ENCODE measurements at regions not wholly inside any gene's neighbourhood (a gene's known extent, or its start where the extent isn't known, plus 50 kb on each side); places are given as distances from the start of the nearest gene placed in this dataset.

DNA sequence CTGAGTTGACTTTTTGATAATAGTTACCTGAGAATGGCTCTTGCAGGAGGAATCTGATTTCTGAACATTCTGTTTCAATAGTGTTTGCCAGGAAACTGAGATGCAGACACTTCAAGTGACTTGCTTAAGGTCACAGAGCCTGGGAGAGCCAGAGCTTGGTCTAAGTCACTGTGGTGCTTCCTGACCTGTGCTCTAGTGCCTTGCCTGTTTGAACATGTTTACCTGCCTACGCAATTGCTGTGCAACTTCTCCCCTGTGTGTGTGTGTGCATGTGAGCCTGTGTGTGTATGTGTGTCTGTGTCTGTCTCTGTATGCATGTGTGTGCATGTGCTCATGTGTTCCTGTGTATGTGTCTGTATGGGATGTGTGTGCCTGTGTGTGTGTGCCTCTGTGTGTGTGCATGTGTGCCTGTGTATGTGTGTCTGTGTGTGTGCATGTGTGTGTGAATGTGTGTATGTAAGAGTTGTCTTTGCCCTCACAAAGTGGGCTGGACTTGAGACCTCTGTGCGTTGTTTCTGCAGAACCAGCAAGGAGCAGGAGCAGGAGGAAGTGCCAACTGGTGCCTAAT is 185.8 kb downstream of the GADD45G start:
- H3K4me3 ChIP-seq, result no peak overlapping the region
- no peaks in the 10 kb centered on the region for H3K9me3 ChIP-seq
- TF ChIP-seq CTCF (IDR thresholded peaks at IDR 0.05) (no peak), POLR2A (IDR thresholded peaks at IDR 0.05) (no peak), EP300 (IDR thresholded peaks at IDR 0.05; ENCODE audit: low read depth) (no peak), POLR2AphosphoS5 (IDR thresholded peaks at IDR 0.05) (no peak)
- no peaks in the 10 kb centered on the region for H3K27me3 ChIP-seq
- DNase-seq, result no peak
- H3K36me3 ChIP-seq, result no peaks in the 10 kb centered on the region
- no peak overlapping the region for H3K27ac ChIP-seq
- peaks cover 0 to 10% (median 7%) of the 10 kb centered on the region in 4 donors for H3K4me1 ChIP-seq
- WGBS, 2 donors (ENCODE audit: low coverage in 1 of 2), result 61% methylated on average over 2 of the region's 2 CpGs; no CpG with 5 or more reads in 1 of the 2 donors
- intact Hi-C loops (cut with DNase I; ENCODE audit: low total_unique reads) (no loop called here), in situ Hi-C loops (cut with MboI; ENCODE audit: low pct_ligation_motif_present in 1 of 4, low pct_unique_long_range_greater_than_20kb in 1 of 4, low sequenced_read_pairs in 3 of 4) (no loop called here)

DNA sequence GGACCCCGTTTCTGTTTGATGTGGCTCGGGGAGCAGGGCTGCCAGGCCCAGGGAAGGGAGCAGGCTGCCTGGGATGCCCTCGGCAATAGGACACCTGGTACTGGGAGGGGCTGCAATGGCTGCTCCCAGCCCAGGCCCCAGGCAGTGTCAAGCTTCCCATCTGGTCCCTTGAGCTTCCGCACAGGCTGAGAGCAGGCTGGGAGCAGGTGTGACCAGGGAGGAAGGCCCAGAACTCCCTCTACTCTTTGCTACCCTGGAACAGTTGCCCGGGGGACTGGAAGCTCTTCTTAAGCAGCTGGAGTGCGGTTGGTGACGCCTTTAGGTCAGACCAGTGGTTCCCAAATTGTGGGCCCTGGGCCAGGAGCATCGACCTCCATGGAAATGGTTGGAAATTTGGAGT is 186.9 kb downstream of the GADD45G start:
- no peaks in the 10 kb centered on the region for H3K27me3 ChIP-seq
- H3K4me1 ChIP-seq, result peaks cover 0 to 4% (median 2%) of the 10 kb centered on the region in 4 donors
- TF ChIP-seq EP300 (IDR thresholded peaks at IDR 0.05; ENCODE audit: low read depth), result no peak
- no peak for TF ChIP-seq POLR2AphosphoS5 (IDR thresholded peaks at IDR 0.05)
- TF ChIP-seq CTCF (IDR thresholded peaks at IDR 0.05), result no peak
- TF ChIP-seq POLR2A (IDR thresholded peaks at IDR 0.05), result no peak
- 73% methylated on average over 7 of the region's 8 CpGs; no CpG with 5 or more reads in 1 of the 2 donors for WGBS, 2 donors (ENCODE audit: low coverage in 1 of 2)
- H3K36me3 ChIP-seq, result no peaks in the 10 kb centered on the region
- in situ Hi-C loops (cut with MboI; ENCODE audit: low pct_ligation_motif_present in 1 of 4, low pct_unique_long_range_greater_than_20kb in 1 of 4, low sequenced_read_pairs in 3 of 4), result no loop called here
- DNase-seq, result no peak
- no peak overlapping the region for H3K27ac ChIP-seq
- no peaks in the 10 kb centered on the region for H3K9me3 ChIP-seq
- H3K4me3 ChIP-seq, result no peak overlapping the region
- intact Hi-C loops (cut with DNase I; ENCODE audit: low total_unique reads), result no loop called here

- in situ Hi-C loops (cut with MboI; ENCODE audit: low pct_ligation_motif_present in 1 of 4, low pct_unique_long_range_greater_than_20kb in 1 of 4, low sequenced_read_pairs in 3 of 4), result no loop called here
- 86% methylated on average over 12 of the region's 12 CpGs; no CpG with 5 or more reads in 1 of the 2 donors for WGBS, 2 donors (ENCODE audit: low coverage in 1 of 2)
- Histone ChIP-seq H3K4me3 (no peak overlapping the region), H3K27ac (no peak overlapping the region), H3K36me3 (no peaks in the 10 kb centered on the region), H3K27me3 (no peaks in the 10 kb centered on the region), H3K4me1 (no peaks in the 10 kb centered on the region), H3K9me3 (no peaks in the 10 kb centered on the region)
- intact Hi-C loops (cut with DNase I; ENCODE audit: low total_unique reads), result no loop called here
- TF ChIP-seq POLR2A (IDR thresholded peaks at IDR 0.05) (no peak), POLR2AphosphoS5 (IDR thresholded peaks at IDR 0.05) (no peak), CTCF (IDR thresholded peaks at IDR 0.05) (no peak), EP300 (IDR thresholded peaks at IDR 0.05; ENCODE audit: low read depth) (no peak)
- DNase-seq, result no peak
Measured at GRCh38 chr9:89792189-89793123, 187.6 kb downstream of the GADD45G start.

DNA sequence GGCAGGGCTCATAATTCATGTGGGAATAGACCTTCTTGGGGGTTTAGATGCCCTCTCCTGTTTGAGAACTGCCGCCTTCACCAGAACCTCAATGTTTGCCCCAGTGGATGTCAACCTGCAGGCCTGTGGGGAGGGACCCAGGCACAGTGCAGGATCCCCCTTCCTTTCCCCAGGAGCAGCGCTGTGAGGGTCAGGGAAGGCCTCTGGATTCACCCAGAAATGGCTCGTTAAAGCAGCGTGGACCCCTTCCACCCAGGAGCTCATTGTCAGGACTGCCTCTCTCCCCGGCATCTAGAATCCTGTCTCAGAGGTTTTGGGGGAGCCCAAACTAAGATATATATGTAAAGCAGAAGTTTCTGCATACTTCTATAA is 188.3 kb downstream of the GADD45G start:
- DNase-seq, result no peak
- in situ Hi-C loops (cut with MboI; ENCODE audit: low pct_ligation_motif_present in 1 of 4, low pct_unique_long_range_greater_than_20kb in 1 of 4, low sequenced_read_pairs in 3 of 4) (no loop called here), intact Hi-C loops (cut with DNase I; ENCODE audit: low total_unique reads) (no loop called here)
- Histone ChIP-seq H3K27ac (no peak overlapping the region), H3K9me3 (no peaks in the 10 kb centered on the region), H3K4me1 (no peaks in the 10 kb centered on the region), H3K27me3 (no peaks in the 10 kb centered on the region), H3K36me3 (no peaks in the 10 kb centered on the region), H3K4me3 (no peak overlapping the region)
- 79% methylated on average over 5 of the region's 5 CpGs; no CpG with 5 or more reads in 1 of the 2 donors for WGBS, 2 donors (ENCODE audit: low coverage in 1 of 2)
- no peak for TF ChIP-seq CTCF (IDR thresholded peaks at IDR 0.05)
